HCT116 (cell line): ENCODE measurements at regions not wholly inside any gene's neighbourhood (a gene's known extent, or its start where the extent isn't known, plus 50 kb on each side); places are given as distances from the start of the nearest gene placed in this dataset.

Source experiments
- EZH2 ChIP-seq: fragments of 200-600 bp; sonication (generic); IDR thresholded peaks from 2 replicates; pipeline ENCODE4 v1.6.1; 2017; ENCODE audit warnings: antibody characterized with exemption, mixed run types
- JUND ChIP-seq: IDR thresholded peaks from 2 replicates; pipeline ENCODE4 v1.6.1; 2012
- POLR2A ChIP-seq: IDR thresholded peaks from 2 replicates; pipeline ENCODE4 v1.7.0; 2011; ENCODE audit warnings: borderline replicate concordance; ENCODE audit not compliant: insufficient read depth, insufficient read length; ENCODE audit errors: extremely low read depth
- POLR2AphosphoS5 ChIP-seq: IDR thresholded peaks from 2 replicates; pipeline ENCODE4 v1.6.1; 2011; ENCODE audit warnings: mild to moderate bottlenecking, low read depth, low read length, moderate library complexity
- RAD21 ChIP-seq: IDR thresholded peaks from 2 replicates; pipeline ENCODE4 v1.6.1; 2012; ENCODE audit warnings: low read depth, mild to moderate bottlenecking
- YY1 ChIP-seq: IDR thresholded peaks from 2 replicates; pipeline ENCODE4 v1.6.1; 2011; ENCODE audit warnings: low read length, low read depth, moderate library complexity, mild to moderate bottlenecking; ENCODE audit not compliant: insufficient replicate concordance; ENCODE audit errors: extremely low read depth
- TF ChIP-seq, protein P1 (sequence below), 3 experiments: fragments of 200-600 bp in 1 of 3; sonication (generic) in 1 of 3; IDR thresholded peaks in 2 of 3; conservative IDR thresholded peaks in 1 of 3; 2 replicates each; pipeline ENCODE4 v1.5.1; 2012 to 2017; ENCODE audit warnings: low read depth in 2 of 3, low read length in 2 of 3, antibody characterized with exemption in 1 of 3, borderline replicate concordance in 1 of 3, control low read depth in 1 of 3, mild to moderate bottlenecking in 1 of 3, mixed read lengths in 1 of 3, mixed run types in 1 of 3, moderate library complexity in 1 of 3; ENCODE audit not compliant: insufficient read depth in 1 of 3
- TF ChIP-seq, protein P2 (sequence below): IDR thresholded peaks from 2 replicates; pipeline ENCODE4 v1.6.1; 2012

DNA sequence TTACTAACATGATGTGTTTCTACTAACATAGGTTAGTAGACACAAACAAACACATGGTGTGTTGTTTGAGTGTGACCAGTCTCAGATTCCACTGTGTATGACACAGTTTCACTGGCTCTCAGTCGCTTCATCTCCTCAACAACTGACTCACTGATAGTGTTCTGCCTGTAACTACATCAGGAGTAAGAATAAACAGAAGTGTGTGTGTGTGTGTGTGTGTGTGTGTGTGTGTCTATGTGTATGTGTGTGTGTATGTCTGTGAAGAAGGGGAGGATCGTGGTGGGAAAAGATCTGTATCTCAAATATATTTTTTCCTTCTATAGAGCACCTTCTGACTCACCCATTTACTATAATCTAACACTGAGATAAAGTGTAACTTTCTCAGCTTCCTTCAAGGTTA, 391.0 kb downstream of the PTPRC start:
- no peak for TF ChIP-seq POLR2A
- TF ChIP-seq, protein P1, sequence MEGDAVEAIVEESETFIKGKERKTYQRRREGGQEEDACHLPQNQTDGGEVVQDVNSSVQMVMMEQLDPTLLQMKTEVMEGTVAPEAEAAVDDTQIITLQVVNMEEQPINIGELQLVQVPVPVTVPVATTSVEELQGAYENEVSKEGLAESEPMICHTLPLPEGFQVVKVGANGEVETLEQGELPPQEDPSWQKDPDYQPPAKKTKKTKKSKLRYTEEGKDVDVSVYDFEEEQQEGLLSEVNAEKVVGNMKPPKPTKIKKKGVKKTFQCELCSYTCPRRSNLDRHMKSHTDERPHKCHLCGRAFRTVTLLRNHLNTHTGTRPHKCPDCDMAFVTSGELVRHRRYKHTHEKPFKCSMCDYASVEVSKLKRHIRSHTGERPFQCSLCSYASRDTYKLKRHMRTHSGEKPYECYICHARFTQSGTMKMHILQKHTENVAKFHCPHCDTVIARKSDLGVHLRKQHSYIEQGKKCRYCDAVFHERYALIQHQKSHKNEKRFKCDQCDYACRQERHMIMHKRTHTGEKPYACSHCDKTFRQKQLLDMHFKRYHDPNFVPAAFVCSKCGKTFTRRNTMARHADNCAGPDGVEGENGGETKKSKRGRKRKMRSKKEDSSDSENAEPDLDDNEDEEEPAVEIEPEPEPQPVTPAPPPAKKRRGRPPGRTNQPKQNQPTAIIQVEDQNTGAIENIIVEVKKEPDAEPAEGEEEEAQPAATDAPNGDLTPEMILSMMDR (IDR thresholded peaks at IDR 0.05 in 2 of 3, conservative IDR thresholded peaks at IDR 0.05 in 1 of 3; ENCODE audit: borderline replicate concordance in 1 of 3, insufficient read depth in 1 of 3, low read depth in 2 of 3, low read length in 2 of 3) = no peak
- no peak for TF ChIP-seq POLR2AphosphoS5
- no peak for TF ChIP-seq EZH2
- no peak for TF ChIP-seq RAD21
- TF ChIP-seq, protein P2, sequence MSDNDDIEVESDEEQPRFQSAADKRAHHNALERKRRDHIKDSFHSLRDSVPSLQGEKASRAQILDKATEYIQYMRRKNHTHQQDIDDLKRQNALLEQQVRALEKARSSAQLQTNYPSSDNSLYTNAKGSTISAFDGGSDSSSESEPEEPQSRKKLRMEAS = no peak
- TF ChIP-seq YY1 = no peak
- TF ChIP-seq JUND = no peak
